Stimulated activated CD4-positive, alpha-beta T cell treated with anti-CD3 and anti-CD28 coated beads, Interleukin-1b, Interleukin-23, amount 100 ng/mL, for 4 hours (primary cell): ENCODE measurements at regions not wholly inside any gene's neighbourhood (a gene's known extent, or its start where the extent isn't known, plus 50 kb on each side); places are given as distances from the start of the nearest gene placed in this dataset.
"Not testable (repeated sequence)": the region's sequence is repeated elsewhere in the genome, so short reads cannot be mapped to it uniquely, and the experiment has no call there.

Experiments
- DNase-seq, 2 donors: peaks; one replicate each; pipeline ENCODE4 v3.0.0-alpha.2; 2020; ENCODE audit warnings: low read depth in 2 of 2

DNA sequence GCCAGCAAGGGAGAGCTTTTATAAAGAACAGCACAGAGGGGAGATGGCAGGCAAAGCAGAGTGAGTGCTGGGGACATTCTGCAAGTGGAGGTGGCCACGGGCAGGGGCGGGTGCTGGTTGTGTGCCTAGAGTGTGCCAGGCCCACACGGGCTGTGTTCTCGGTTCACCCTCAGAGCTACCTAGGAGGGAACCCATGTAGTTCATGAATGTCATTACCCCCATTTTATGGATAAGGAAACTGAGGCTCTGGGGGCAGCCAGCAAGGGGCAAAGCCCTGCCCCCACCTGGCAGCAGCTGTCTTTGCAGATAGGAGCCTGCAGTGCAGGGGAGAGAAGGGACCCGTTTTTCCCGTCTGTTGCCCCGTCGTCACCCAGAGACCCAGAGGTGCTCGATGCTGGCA, 85.2 kb upstream of the NCOR2 start:
- DNase-seq = no peak

DNA sequence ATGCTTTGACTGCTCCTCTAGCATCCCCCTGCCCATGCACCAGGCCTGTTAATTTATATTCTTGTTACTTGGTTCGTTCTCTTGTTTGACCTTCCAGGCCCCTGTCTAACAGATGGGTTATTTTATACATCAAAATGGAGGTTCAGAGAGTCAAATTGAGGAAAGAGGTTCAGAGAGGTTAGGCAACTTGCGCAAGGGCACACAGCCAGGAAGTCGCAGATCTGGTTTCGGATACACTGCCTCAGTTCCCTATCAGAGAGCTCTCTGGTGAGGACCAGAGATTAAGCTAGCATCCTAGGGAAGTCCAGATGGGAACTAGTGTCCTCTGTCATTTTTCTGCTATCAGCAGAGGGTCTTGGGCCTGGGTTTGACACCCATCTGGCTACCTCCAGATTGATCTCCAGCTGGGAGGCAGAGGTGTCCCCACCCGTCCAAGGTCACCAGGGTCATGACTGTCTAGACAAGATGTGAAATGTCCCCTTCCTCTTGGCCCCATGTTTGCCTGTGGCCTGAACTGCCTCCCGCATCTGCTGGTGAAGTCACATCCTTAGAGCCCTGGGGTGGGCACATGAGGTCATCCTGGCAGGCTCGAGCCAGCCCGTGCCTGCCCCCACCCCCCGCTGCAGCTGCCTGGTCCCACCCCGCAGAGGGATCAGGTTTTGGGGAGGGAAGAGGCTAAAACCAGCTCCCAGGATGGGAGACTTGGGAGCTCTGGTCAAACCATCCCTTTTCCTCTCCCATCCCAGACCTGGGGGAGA, 84.3 kb upstream of the NCOR2 start:
- no peak for DNase-seq

DNA sequence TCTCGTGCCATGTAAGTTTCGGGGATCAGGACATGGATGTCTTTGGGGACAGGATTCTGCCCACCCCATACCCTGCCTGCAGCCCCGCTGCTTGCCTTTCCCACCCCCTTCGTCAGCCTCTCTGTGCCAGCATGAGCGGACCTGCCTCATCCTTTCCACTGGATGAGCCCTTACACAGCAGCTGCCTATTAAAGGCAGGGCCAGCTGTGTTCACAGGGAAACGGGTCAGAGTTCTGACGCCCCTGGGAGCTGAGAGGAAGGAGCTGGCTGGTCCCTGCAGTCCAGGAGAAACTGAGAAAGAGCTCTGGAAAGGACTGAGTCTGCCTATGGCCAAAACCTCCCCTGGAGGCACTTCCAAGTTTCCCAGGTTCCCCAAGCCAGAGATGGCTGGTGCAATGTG, 83.5 kb upstream of the NCOR2 start:
- no peak for DNase-seq

DNA sequence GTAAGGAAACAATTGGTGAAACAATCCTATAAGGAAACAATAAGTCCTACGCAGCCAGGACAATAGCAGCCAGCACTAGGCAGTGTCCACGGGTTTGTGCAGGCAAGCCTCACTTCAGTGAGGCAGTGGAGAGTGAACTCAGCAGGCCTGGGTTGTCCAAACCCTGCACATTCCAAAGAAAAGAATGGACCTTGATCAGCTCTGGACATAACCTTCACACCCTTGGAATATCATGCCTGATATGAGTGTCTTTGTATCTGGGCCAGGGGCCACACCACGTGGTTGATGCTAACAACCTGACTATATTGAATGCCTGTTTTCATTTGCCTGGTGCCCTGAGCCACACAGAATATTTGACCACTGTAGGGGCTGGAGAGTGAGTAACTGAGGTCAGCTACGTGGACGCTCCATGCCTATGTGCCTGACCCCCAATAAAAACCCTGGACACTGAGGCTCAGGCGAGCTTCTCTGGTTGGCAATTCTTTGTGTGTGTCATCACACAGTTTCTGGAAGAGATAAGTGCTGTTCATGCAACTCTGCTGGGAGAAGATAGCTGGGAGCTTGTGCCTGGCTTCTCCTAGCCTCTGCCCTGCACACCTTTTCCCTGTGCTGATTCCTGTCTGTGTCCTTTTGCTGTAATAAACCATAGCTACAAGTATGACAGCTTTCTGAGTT, 81.4 kb upstream of the NCOR2 start:
- DNase-seq = no peak

DNA sequence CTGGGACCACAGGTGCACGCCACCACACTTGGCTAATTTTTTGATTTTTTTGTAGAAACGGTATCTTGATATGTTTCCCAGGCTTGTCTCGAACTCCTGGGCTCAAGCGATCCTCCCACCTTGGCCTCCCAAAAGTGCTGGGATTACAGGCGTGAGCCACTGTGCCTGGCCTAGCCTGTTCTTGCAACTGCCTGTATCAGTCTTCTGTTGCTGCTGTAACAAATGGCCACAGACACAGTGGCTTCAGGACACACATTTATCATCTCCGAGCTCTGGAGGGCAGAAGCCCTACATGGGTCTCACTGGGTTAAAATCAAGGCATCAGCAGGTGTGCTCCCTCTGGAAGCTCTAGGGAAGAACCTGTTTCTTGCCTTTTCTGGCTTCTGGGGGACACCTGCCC, 79.9 kb upstream of the NCOR2 start:
- no peak for DNase-seq

DNA sequence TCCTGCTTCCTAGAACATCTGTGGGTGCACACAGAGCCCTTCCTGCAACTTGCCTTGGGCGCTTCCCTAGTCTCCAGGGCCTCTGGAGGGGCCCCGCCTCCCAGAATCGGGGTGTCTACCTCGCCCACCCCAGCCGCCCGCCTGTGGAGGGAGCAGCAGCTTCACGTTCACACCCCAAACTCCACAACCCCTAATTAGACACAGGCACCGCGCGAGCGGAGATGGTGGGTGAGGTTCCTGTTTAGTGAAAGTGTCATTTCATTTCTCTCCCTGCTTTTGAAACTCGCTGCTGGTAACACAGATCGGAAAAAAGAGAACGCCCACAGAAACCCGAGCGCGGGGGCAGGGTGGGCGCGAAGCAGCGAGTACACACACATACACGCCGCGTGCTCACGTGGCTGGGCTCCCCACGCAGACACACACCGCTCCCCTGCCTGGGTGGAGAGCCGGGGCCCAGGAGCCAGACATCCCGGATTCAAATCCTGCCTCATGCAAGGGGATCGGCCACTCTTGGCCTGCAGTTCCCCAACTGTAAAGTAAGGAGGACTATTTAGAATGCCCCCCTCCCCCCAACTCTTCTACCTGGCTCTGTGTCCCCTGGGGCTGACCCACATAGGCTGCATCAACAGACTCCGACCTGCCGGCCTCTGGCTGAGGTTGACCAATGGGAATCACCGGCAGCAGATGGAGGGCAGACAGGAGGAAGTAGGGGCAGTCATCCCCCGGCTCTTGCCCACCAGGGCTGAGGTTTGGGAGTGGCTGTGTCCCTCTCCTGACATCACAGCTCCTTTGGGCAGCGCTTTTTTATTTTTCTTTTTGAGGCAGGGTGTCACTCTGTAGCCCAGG, 79.2 kb upstream of the NCOR2 start:
- peak; percentile 60 to 76 for DNase-seq

DNA sequence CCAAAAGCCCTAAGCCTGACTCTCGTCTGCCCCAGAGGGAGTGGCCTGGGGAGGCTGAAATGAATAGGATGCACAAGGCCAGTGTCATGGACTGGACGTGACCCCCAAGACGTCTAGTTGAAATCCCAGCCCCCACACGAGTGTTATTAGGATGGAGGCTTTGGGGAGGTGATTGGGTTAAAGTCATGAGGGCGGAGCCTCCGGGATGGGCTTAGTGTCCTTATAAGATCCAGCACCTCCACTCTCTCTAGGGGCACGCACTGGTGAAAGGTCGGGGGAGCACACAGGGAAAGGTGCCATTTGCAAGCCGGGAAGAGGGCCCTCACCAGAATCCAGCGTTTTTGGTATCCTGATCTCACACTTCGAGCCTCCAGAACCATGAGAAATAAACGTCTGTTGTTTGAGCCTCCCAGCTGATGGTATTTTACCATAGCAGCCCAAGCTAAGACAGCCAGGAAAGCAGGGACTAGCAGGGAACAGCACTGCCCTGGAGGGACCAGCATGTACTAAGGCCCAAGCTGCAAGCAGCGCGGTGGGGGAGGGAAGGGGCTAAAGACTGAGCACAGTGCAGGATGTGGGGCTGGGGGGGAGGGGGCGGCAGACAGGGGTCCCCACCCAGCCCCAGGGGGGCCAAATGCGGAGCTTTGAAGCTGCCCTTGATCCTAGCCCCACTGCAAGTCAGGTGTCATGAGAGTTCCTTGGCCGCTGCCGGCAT, 78.3 kb upstream of the NCOR2 start:
- DNase-seq = no peak

DNA sequence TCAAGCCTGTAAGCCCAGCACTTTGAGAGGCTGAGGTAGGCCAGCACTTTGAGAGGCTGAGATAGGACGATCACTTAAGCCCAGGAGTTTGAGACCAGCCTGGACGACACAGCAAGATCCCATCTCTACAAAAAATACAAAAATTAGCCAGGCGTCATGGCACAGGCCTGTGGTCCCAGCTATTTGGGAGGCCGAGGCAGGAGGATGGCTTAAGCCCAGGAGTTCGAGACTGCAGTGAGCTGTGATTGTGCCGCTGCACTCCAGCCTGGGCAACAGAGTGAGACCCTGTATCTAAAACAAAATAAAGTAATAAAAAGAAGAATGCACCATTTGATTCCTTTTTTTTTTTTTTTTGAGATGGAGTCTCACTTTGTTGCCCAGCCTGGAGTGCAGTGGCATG, 76.4 kb upstream of the NCOR2 start:
- DNase-seq = not testable (repeated sequence)

DNA sequence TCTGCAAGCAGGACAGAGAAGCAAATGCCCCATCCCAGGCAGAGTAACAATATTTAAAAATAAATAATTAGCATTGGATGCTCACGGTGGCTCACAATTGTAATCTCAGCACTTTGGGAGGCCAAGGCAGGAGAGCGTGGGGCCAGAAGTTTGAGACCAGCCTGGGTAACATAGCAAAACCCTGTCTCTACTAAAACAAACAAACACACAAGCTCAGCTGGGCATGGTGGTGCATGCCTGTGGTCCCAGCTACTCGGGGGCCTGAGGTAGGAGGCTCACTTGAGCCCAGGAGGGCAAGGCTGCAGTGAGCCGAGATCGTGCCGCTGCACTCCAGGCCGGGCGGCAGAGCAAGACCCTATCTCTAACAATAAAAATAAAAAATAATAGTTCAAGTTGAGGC, 74.7 kb upstream of the NCOR2 start:
- no peak for DNase-seq

DNA sequence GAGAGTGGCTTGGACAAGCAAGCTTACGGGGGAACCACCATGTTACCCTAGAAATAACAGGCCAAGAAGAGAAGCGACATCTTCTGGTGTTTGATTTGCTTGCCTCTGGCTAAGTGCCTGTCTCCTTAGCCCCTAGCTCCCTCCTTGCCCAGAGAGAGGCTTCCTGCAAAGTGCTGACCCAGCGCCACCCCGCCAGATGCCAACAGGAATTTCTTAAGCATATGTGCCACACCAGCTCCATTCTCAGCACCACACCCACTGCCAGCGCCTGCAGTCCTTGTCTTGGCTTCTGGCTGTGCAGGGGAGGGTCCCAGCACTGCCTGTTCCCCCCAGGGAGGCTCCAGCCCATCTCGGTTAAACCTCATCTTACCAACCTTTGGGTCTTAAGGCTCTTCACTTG, 74.2 kb upstream of the NCOR2 start:
- DNase-seq = no peak

DNA sequence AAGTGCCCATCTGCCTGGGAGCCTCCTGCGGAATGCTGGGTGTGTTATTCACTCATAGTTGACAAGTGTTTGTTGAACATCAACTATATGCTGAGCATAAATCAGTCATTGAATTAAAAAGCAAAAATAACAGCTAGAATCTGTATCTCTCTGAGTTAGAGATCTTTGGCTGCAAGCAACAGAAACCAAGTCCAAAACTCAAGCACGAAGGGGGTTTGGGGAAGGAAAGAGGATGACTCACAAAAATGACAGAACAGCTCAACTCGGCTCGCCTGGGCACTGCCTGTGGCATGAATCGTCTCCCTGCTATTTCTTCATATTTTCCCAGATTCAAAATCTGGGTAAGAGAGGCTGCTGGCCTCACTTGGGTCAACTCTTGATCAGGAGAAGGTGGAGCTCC, 72.6 kb upstream of the NCOR2 start:
- no peak for DNase-seq

DNA sequence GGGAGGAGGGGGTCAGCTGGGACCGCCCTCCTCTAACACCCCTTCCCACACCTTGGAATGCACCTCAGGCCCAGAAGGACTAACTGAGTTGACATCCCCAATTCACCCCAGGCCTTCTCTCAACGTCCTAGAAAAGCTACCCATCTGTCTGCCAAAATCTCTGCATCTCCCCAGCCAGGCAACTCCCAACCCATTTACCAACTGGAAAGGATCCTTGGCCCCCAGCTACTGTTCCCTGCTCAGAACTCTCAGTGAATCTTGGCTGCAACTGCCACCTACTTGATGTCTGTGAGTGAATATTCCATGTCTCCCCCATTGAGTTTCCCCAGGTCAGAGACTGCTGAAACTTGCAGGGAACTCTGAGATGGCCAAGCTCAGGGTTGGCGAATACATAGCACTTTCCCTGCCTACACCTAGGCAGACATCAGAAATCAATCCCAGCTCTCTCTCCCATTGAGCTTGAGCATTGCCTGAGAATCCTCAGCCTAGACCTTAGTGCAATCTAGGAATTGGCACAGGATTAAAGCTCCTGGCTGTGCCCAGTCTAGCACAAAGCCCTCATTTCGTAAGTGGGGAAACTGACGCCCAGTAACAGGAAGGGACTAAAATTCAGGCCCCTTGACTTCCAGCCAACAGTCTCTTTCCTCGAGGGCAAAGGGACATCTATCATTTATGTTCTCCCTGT, 71.9 kb upstream of the NCOR2 start:
- no peak for DNase-seq

DNA sequence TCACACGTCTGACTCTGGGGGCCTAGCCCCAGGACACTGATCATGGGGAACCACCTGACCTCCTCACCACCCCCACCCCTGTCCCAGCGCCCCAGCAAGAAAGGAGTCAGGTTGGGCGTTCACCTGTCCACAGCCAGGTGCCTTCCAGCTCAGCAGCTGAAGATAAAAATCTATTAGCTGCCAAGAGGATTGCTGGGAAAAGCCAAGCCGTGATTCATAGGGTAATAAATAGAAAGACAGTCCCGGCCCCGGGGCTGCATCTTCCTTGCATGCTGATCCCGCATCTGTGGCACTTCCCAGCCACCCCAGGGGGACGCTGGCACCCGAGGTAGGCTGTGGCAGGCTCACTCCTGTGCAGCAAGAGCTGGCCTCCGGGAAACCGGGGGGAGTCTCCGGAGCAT, 70.2 kb upstream of the NCOR2 start:
- DNase-seq = no peak

DNA sequence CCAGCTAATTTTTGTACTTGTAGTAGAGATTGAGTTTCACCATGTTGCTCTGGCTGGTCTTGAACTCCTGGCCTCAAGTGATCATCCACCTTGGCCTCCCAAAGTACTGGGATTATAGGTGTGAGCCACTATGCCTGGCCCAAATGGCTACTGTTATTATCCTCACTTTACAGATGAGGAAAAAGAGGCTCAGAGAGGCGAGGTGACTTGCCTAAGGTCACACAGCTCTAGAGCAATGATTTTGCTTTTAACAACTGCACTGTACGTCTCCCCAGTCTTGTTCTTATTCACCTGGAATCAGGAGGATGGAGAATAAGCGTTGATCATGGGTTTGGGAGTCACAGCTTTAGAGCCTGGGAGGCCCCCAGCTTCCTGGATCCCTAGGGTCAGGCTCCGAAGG, 69.8 kb upstream of the NCOR2 start:
- DNase-seq = no peak

DNA sequence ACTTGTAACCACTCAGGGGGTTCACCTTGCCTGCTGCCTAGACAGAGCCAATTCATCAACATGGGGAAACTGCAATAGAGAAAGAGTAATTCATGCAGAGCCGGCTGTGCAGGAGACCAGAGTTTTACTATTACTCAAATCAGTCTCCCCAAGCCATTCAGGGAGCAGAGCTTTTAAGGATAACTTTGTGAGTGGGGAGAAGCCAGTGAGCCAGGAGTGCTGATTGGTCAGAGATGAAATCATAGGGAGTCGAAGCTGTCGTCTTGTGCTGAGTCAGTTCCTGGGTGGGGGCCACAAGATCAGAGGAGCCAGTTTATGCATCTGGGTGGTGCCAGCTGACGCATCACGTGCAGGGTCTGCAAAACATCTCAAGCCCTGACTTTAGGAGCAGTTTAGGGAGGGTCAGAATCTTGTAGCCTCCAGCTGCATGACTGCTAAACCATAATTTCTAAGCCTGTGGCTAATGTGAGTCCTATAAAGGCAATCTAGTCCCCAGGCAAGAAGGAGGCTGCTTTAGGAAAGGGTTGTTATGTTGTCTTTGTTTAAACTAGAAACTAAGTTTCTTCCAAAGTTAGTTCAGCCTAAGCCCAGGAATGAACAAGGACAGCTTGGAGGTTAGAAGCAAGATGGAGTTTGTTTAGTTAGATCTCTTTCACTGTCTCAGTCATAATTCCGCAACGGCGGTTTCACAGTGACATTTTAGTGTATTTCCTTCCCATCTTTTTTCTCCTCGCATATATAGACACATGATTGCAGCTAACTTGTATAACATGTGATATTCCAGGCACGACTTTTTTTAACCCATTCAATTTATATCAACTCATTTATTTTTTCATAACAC, 68.9 kb upstream of the NCOR2 start:
- DNase-seq = peak; percentile 7 to 30

DNA sequence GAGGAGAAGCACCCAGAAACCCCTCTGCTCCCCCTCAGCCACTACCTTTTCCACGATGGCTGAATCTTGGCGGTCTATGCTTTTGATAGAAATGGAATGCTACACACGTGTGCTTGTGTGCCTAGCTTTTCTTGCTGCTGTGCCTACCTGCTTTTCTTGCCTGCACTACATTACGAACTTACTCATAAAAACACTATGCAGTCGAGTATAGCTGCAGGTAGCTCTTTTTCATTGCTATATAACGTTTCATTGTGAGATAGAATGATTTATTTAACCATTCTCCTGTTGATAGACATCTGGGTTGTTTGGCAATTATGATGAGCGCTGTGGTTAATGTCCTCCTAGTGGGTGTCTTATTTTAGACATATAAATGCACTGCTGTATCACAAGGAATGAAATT, 67.9 kb upstream of the NCOR2 start:
- DNase-seq = no peak

DNA sequence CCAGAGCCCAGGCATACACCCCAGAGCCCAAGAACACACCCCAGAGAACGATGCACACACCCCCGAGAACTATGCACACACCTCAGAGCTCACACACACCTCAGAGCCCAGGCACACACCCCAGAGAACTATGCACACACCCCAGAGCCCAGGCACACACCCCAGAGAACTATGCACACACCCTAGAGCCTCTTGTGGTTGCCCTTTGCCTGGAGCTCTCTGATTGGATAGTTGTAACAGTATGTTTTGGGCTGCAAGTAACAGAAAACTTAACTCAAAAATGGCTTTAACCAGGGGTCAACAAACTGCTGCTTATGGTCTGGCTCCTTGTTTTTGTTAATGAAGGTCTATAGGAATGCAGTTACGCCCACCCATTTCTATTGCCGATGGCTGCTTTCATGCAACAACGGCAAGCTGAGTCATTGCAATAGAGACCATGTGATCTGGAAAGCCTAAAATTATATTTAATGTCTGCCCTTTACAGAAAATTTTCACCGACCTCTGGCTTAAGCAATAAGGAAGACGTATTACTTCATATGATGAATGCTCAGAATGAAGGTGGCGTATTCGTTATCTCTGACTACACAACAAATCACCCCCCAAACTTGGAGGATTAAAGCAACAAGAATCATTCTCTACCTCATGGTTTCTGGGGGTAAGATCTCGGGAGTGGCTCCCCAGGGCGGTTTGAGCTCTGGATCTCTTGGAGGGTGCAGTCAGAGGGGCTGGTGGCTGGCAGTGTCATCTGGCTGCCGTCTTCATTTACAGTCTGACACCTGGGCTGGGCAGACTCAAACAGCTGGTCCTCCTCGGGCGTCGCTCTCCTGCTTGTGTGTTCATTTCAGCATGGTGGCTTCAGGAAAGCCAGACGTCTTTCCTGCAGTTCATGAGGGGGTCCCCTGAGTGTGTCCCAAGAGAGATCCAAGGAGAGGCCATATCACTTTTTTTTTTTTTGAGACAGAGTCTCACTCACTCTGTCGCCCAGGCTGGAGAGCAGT, 66.3 kb upstream of the NCOR2 start:
- no peak for DNase-seq

DNA sequence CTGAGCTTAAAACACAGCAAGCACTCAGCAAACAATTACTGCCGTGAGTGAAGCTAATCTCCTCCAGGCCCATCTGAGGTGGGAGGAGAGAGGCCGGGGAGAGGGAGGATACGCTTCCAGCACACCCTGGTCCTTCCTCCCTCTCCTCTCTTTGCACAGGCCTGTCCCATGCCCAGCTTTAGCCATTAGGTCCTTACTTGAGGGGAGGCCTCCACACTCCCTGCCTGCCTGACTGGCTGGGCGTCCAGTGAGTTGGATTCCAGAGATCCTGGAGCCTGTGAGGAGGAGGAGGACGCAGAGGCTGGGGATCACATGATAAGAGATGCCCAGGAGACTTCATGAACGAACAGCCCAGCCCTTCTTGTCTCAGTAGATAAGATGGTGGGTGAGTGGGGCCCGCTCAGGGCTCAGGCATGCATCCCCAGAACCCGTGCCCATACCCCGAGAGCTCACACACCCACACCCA, 65.1 kb upstream of the NCOR2 start:
- no peak for DNase-seq

DNA sequence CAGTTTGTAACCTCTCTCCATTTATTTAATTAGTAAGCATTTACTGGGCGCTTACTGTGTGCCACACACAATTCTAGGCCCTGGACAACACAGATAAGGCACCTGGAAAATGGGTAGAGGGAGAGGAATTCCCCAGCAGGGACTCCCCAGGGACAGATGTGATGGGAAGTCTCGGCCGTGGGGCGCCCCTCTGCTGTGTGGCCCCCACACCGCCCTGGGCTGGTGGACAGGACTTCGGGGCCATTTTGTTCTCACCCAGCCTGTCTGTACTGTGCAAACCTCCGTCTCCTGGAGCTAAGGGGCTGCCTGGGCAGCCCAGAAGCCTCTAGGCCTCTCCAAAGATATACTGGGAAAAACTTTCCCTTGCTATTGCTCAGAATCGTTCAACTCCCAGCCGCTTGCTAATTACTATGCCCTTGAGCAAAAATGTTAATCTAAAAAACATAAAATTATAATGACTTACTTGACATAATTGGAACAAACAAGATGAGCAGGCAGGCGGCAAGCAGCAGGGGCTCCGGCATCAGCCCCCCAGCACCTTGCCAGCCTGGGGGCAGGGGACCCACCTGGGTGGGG, 64.4 kb upstream of the NCOR2 start:
- no peak for DNase-seq
